ENCODE measurements at regions not wholly inside any gene's neighbourhood (a gene's known extent, or its start where the extent isn't known, plus 50 kb on each side); places are given as distances from the start of the nearest gene placed in this dataset.

- H3K27me3 ChIP-seq (ENCODE audit: control insufficient read depth in 1 of 2, insufficient read depth in 2 of 2, low read length in 2 of 2), result no peaks in the 10 kb centered on the region
- no peaks in the 10 kb centered on the region for H3K4me1 ChIP-seq (ENCODE audit: insufficient read depth, low read length)
- no peak overlapping the region for H3K27ac ChIP-seq (ENCODE audit: low read depth, low read length)
- H3K4me3 ChIP-seq (ENCODE audit: low read depth in 1 of 2, low read length in 2 of 2), result no peak overlapping the region
- H3K9ac ChIP-seq (ENCODE audit: low read length), result no peak overlapping the region
- no peaks in the 10 kb centered on the region for H3K9me3 ChIP-seq (ENCODE audit: low read length)
- no peaks in the 10 kb centered on the region for H3K36me3 ChIP-seq (ENCODE audit: insufficient read depth, low read length)
These were observed 74.7 kb downstream of the GSC start for GRCh38 chr14:94695231-94695630.

- Histone ChIP-seq H3K4me3 (ENCODE audit: low read depth in 1 of 2, low read length in 2 of 2) (no peak overlapping the region), H3K27me3 (ENCODE audit: control insufficient read depth in 1 of 2, insufficient read depth in 2 of 2, low read length in 2 of 2) (no peaks in the 10 kb centered on the region), H3K9ac (ENCODE audit: low read length) (no peak overlapping the region)
These were observed 78.3 kb downstream of the GSC start for GRCh38 chr14:94691660-94692034.

GRCh38 chr14:94690896-94691659 is 78.8 kb downstream of the GSC start:
- Histone ChIP-seq H3K27ac (ENCODE audit: low read depth, low read length) (no peak overlapping the region), H3K9ac (ENCODE audit: low read length) (no peak overlapping the region), H3K36me3 (ENCODE audit: insufficient read depth, low read length) (no peaks in the 10 kb centered on the region), H3K4me3 (ENCODE audit: low read depth in 1 of 2, low read length in 2 of 2) (no peak overlapping the region), H3K27me3 (ENCODE audit: control insufficient read depth in 1 of 2, insufficient read depth in 2 of 2, low read length in 2 of 2) (no peaks in the 10 kb centered on the region), H3K9me3 (ENCODE audit: low read length) (no peaks in the 10 kb centered on the region), H3K4me1 (ENCODE audit: insufficient read depth, low read length) (no peaks in the 10 kb centered on the region)

More at GRCh38 chr14:94691660-94692034, 78.3 kb downstream of the GSC start:
- Histone ChIP-seq H3K27ac (ENCODE audit: low read depth, low read length) (no peak overlapping the region), H3K9me3 (ENCODE audit: low read length) (no peaks in the 10 kb centered on the region), H3K4me1 (ENCODE audit: insufficient read depth, low read length) (no peaks in the 10 kb centered on the region), H3K36me3 (ENCODE audit: insufficient read depth, low read length) (no peaks in the 10 kb centered on the region)

- H3K4me1 ChIP-seq (ENCODE audit: insufficient read depth, low read length), result no peaks in the 10 kb centered on the region
- H3K9ac ChIP-seq (ENCODE audit: low read length), result no peak overlapping the region
- no peaks in the 10 kb centered on the region for H3K36me3 ChIP-seq (ENCODE audit: insufficient read depth, low read length)
- H3K9me3 ChIP-seq (ENCODE audit: low read length), result no peaks in the 10 kb centered on the region
- H3K27ac ChIP-seq (ENCODE audit: low read depth, low read length), result no peak overlapping the region
- H3K4me3 ChIP-seq (ENCODE audit: low read depth in 1 of 2, low read length in 2 of 2), result no peak overlapping the region
- no peaks in the 10 kb centered on the region for H3K27me3 ChIP-seq (ENCODE audit: control insufficient read depth in 1 of 2, insufficient read depth in 2 of 2, low read length in 2 of 2)
These were observed 78.3 kb downstream of the SERPINA3 start for GRCh38 chr14:94690486-94690885.

GRCh38 chr14:94689985-94690400 is 77.8 kb downstream of the SERPINA3 start:
- Histone ChIP-seq H3K36me3 (ENCODE audit: insufficient read depth, low read length) (no peaks in the 10 kb centered on the region), H3K9ac (ENCODE audit: low read length) (no peak overlapping the region), H3K4me3 (ENCODE audit: low read depth in 1 of 2, low read length in 2 of 2) (peak overlapping the region in 1 of 2 donors; percentile 14), H3K4me1 (ENCODE audit: insufficient read depth, low read length) (no peaks in the 10 kb centered on the region), H3K27me3 (ENCODE audit: control insufficient read depth in 1 of 2, insufficient read depth in 2 of 2, low read length in 2 of 2) (no peaks in the 10 kb centered on the region), H3K9me3 (ENCODE audit: low read length) (no peaks in the 10 kb centered on the region), H3K27ac (ENCODE audit: low read depth, low read length) (no peak overlapping the region)

- H3K36me3 ChIP-seq (ENCODE audit: insufficient read depth, low read length), result no peaks in the 10 kb centered on the region
- no peak overlapping the region for H3K9ac ChIP-seq (ENCODE audit: low read length)
- no peaks in the 10 kb centered on the region for H3K4me1 ChIP-seq (ENCODE audit: insufficient read depth, low read length)
- no peaks in the 10 kb centered on the region for H3K9me3 ChIP-seq (ENCODE audit: low read length)
- peak overlapping the region in 1 of 2 donors; percentile 14 for H3K4me3 ChIP-seq (ENCODE audit: low read depth in 1 of 2, low read length in 2 of 2)
- H3K27me3 ChIP-seq (ENCODE audit: control insufficient read depth in 1 of 2, insufficient read depth in 2 of 2, low read length in 2 of 2), result no peaks in the 10 kb centered on the region
- no peak overlapping the region for H3K27ac ChIP-seq (ENCODE audit: low read depth, low read length)
These were observed 77.2 kb downstream of the SERPINA3 start for GRCh38 chr14:94689218-94689984.

- Histone ChIP-seq H3K36me3 (ENCODE audit: insufficient read depth, low read length) (no peaks in the 10 kb centered on the region), H3K9ac (ENCODE audit: low read length) (no peak overlapping the region), H3K27ac (ENCODE audit: low read depth, low read length) (no peak overlapping the region), H3K9me3 (ENCODE audit: low read length) (no peaks in the 10 kb centered on the region), H3K4me3 (ENCODE audit: low read depth in 1 of 2, low read length in 2 of 2) (no peak overlapping the region), H3K27me3 (ENCODE audit: control insufficient read depth in 1 of 2, insufficient read depth in 2 of 2, low read length in 2 of 2) (no peaks in the 10 kb centered on the region), H3K4me1 (ENCODE audit: insufficient read depth, low read length) (no peaks in the 10 kb centered on the region)
These were observed 74.4 kb downstream of the SERPINA3 start for GRCh38 chr14:94686511-94687160.

- Histone ChIP-seq H3K9ac (ENCODE audit: low read length) (no peak overlapping the region), H3K4me3 (ENCODE audit: low read depth in 1 of 2, low read length in 2 of 2) (no peak overlapping the region), H3K4me1 (ENCODE audit: insufficient read depth, low read length) (peaks cover 3% of the 10 kb centered on the region), H3K9me3 (ENCODE audit: low read length) (no peaks in the 10 kb centered on the region), H3K36me3 (ENCODE audit: insufficient read depth, low read length) (no peaks in the 10 kb centered on the region), H3K27ac (ENCODE audit: low read depth, low read length) (no peak overlapping the region), H3K27me3 (ENCODE audit: control insufficient read depth in 1 of 2, insufficient read depth in 2 of 2, low read length in 2 of 2) (no peaks in the 10 kb centered on the region)
These were observed 73.7 kb downstream of the SERPINA3 start for GRCh38 chr14:94685681-94686485.

GRCh38 chr14:94685166-94685581 is 73.0 kb downstream of the SERPINA3 start:
- Histone ChIP-seq H3K27ac (ENCODE audit: low read depth, low read length) (no peak overlapping the region), H3K27me3 (ENCODE audit: control insufficient read depth in 1 of 2, insufficient read depth in 2 of 2, low read length in 2 of 2) (no peaks in the 10 kb centered on the region), H3K36me3 (ENCODE audit: insufficient read depth, low read length) (no peaks in the 10 kb centered on the region), H3K4me3 (ENCODE audit: low read depth in 1 of 2, low read length in 2 of 2) (no peak overlapping the region), H3K9ac (ENCODE audit: low read length) (no peak overlapping the region), H3K4me1 (ENCODE audit: insufficient read depth, low read length) (peaks cover 7% of the 10 kb centered on the region), H3K9me3 (ENCODE audit: low read length) (no peaks in the 10 kb centered on the region)

- Histone ChIP-seq H3K4me1 (ENCODE audit: insufficient read depth, low read length) (peaks cover 7% of the 10 kb centered on the region), H3K27ac (ENCODE audit: low read depth, low read length) (no peak overlapping the region), H3K9ac (ENCODE audit: low read length) (no peak overlapping the region), H3K9me3 (ENCODE audit: low read length) (no peaks in the 10 kb centered on the region), H3K36me3 (ENCODE audit: insufficient read depth, low read length) (no peaks in the 10 kb centered on the region), H3K4me3 (ENCODE audit: low read depth in 1 of 2, low read length in 2 of 2) (no peak overlapping the region), H3K27me3 (ENCODE audit: control insufficient read depth in 1 of 2, insufficient read depth in 2 of 2, low read length in 2 of 2) (no peaks in the 10 kb centered on the region)
These were observed 70.5 kb downstream of the SERPINA3 start for GRCh38 chr14:94682736-94683135.

GRCh38 chr14:94682061-94682516 is 69.9 kb downstream of the SERPINA3 start:
- no peak overlapping the region for H3K4me3 ChIP-seq (ENCODE audit: low read depth in 1 of 2, low read length in 2 of 2)
- H3K4me1 ChIP-seq (ENCODE audit: insufficient read depth, low read length), result peaks cover 7% of the 10 kb centered on the region
- no peaks in the 10 kb centered on the region for H3K36me3 ChIP-seq (ENCODE audit: insufficient read depth, low read length)
- H3K27ac ChIP-seq (ENCODE audit: low read depth, low read length), result no peak overlapping the region
- H3K27me3 ChIP-seq (ENCODE audit: control insufficient read depth in 1 of 2, insufficient read depth in 2 of 2, low read length in 2 of 2), result no peaks in the 10 kb centered on the region
- H3K9me3 ChIP-seq (ENCODE audit: low read length), result no peaks in the 10 kb centered on the region
- H3K9ac ChIP-seq (ENCODE audit: low read length), result no peak overlapping the region
